GM18499 (cell line): ENCODE measurements at regions not wholly inside any gene's neighbourhood (a gene's known extent, or its start where the extent isn't known, plus 50 kb on each side); places are given as distances from the start of the nearest gene placed in this dataset.
"Not testable (repeated sequence)": the region's sequence is repeated elsewhere in the genome, so short reads cannot be mapped to it uniquely, and the experiment has no call there.

Source experiments
- ATAC-seq: cut with Tn5 transposase; IDR thresholded peaks from one replicate; pipeline ENCODE4 v1.9.1; 2021; ENCODE audit warnings: moderate number of reproducible peaks; ENCODE audit not compliant: insufficient read depth, unreplicated experiment

DNA sequence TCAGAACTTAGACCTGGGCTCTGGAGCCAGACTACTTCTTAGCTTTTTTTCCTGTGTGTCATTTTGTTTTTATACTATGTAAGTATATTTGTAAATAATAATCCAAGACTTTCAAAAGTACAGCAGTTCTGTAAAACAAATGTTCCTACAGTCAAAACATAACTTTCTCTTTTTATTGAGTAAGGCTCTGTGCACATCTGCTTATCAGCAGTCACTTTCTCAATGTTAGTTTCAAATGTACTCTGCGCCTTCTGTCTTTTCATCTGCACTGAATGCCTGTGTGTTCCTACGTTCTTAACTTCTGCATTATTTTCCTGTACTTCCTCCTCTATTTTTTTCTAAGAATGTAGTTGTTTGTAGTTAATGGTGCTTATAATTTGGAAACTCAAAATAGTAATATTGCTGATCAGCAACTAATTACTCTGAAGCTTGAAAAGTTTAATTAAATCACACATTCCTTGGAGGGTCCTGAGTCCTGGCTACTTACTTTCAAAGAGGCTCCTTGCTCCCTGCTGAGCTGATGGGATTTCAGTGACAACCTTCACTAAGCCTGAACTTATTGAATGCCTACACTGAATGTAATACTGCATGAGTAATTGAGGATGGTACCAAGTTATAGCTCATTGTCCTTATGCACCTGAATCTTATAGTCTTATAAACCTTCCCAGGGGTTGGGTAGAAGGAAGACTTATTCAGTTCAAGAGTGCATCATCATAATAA lies 329.9 kb downstream of the KCNJ2 start:
- no peak for ATAC-seq

DNA sequence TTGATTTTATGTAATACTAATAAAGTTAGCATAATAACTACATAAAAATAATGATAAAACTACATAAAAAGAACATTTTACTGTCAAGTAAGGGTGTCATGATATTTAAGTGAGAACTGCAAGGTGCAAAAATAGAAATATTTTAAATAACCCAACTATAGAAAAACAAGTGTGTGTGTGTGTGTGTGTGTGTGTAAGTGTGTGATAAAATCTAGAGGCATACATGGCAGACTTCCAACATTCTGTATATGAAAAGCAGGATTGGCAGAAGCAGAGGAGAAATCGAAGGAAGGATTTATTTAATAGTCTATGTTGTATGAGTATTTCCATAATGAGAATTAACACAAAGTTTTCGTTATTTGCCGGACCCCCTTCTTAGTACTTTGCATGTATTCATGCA lies 334.1 kb downstream of the KCNJ2 start:
- ATAC-seq, result no peak

DNA sequence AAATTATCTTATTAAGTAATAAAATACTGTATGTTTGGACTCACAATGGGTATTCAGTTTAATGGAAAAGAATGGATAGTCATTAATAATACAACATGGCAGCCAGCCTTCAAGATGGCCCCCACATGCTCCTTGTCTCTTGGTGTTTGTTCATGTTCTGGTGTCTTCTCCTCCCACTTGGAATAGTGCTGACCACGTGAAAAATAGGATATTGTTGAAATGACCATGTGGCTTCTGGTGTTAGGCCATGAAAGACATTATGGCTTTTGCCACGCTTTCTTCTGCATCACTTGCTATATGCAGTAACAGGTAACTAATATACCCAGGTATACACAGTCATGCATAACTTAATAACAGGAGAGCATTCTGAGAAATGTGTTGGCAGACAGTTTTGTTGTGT lies 341.0 kb downstream of the KCNJ2 start:
- ATAC-seq, result no peak

DNA sequence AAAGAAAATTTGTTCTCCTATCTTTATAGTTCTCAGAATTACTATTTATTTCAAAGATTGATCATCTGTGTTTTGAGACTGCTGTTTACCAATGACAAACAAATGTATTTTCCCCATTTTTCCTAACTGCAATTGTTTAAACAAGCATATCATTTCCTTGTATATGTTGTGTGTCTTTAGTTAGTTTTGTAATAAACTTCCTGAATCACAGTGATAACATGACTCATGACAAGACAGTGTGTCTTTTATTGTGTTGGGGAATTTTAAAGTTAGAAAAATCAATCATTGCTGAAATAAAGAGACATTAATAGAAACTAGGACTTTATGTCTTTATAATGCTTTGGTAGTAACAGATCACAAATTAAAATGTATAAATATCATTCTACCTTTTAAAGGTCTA lies 348.5 kb downstream of the KCNJ2 start:
- ATAC-seq, result no peak

DNA sequence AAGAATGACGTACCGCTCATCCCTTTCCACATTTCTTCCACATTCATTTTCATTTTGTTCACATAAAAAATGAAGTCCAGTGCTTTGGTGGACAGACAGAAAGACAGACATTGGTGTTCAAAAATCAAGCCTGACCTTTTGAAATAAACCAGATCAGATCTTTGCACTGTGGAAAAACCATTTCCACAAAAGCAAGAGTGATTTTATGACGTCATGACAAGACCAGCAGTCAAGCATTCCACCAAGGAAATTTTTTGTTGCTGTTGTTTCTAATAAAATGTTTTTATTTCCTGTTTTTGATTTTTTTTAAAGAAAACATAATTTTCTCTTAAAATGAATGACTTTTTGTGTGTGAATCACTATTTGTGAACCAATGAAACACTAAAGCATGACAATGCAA lies 350.0 kb downstream of the KCNJ2 start:
- ATAC-seq, result no peak

DNA sequence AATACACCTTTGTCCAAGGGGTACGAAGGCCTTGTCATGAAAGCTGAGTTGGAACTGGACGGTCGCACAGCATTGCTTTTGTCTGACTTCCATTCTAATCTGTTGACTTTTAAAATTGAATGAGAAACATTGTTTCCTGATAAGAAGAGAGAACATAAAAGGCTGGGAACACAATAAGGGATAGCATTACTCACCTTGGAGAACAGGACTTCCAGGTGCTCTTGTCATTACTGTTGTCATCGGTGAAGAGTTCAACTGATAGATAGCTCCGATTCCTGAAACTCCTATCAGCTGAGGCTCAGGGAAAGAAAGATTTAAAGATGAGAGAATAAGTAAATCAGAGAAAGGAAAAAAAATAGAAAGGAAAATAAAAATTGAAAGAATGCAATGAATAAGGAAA lies 351.1 kb downstream of the KCNJ2 start:
- no peak for ATAC-seq

DNA sequence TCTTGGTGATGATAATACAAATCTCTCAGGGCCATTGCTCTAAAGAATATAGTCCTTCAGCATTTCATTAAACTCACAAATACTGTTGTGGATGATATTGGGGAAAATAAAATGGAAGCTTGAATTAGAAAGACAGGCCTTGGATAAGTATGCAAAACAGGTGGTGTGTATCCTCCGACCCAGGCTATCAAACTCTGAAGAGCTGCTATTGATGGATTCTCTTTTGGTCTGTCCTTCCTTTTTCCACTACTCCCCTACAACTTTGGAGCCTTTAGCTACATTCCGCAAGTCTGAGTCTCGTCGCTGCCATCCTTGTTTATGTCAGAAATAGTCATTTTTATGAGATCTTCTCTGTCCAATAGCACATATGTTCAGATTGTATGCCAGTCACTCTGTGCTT lies 351.6 kb downstream of the KCNJ2 start:
- no peak for ATAC-seq

DNA sequence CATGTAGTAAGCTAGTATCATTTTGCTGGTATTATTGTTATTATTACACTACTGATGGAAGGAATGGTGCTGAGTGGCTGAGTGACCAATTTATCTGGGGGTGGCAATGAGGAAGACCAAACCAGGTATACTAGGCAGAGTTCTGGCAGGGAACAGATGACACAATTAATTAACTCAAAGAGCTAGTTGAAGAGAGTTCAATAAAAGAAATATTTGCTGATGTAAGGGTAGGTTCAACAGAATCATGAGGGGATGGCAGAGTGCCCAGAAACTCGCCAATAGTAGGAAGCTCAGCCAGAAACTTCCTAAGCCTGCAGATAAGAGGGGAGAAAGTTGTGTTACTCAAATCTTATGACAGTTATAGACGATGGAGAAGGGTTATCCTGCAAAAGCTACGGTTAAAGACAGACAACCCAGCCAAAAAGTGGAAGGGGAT lies 352.5 kb downstream of the KCNJ2 start:
- ATAC-seq, result no peak

DNA sequence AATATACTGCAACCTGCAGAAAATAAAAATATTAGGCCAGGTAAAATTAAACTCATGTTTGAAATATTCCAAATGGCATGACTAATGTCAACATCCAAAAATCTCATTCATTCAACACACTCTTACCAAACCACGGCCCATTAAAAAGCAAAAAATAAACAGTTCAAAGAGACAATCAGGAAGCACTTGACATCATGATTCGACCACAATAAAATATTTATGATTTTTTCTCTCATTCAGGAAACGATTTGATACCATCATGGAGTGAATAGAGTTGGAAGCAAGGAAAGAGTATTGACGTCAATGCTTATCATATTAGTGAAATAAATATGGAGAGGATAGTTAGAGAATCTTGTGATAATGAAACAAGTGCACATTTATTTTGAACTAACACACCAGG lies 354.1 kb downstream of the KCNJ2 start:
- ATAC-seq, result no peak

DNA sequence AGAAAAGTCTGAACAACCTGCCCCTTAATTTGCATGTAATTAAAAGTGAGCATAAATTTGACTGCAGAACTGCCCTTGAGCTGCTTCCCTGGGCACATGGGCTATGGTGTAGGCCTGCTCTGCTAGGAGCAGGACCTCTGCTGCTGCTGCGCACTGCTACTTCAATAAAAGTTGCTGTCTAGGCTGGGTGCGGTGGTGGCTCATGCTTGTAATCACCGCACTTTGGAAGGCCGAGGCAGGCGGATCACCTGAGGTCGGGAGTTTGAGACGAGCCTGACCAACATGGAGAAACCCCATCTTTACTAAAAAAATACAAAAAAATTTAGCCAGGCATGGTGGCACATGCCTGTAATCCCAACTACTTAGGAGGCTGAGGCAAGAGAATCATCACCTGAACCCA lies 355.7 kb downstream of the KCNJ2 start:
- not testable (repeated sequence) for ATAC-seq

DNA sequence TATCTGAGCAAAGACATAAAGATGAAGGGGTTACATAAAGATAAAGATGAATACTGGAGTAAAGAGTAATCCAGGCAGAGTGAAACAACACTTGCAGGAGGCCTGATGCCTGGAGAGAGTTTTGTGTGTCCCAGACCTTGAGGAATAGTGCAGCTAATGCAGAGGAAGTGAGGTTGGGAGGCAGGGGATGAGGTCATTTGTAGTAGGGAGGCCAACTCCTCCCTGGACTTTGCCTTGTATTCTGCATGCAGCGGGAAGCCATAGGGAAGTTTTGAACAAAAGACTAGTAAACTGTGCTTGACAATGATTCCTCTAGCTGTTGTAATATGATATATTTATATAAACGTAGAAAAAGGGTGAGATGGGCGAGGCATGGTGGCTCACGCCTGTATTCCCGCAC lies 356.6 kb downstream of the KCNJ2 start:
- ATAC-seq, result no peak

DNA sequence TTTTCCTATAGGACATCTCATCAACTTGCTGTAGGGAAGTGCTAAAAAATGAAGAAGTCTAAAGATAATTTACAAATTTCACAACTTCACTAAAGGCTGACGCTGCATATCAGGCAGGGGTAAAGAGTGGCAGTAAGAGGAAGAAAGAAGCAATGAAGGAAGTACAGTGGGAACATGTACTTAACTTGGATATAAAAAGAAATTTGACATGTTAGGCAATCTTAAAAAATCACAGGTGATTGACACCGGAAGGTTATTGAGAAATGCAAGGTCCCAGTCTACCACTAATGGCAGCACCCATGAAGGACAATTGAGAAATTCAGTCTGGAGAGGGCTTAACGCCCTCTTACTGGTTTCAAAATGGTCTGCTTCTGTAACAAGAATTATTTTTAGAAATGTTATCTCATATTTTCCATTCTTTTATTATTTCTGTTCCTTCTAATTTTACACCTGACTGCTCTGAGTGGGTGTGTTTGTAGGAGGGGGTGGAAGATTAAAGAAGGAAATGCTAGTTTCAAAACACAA lies 358.1 kb downstream of the KCNJ2 start:
- no peak for ATAC-seq

DNA sequence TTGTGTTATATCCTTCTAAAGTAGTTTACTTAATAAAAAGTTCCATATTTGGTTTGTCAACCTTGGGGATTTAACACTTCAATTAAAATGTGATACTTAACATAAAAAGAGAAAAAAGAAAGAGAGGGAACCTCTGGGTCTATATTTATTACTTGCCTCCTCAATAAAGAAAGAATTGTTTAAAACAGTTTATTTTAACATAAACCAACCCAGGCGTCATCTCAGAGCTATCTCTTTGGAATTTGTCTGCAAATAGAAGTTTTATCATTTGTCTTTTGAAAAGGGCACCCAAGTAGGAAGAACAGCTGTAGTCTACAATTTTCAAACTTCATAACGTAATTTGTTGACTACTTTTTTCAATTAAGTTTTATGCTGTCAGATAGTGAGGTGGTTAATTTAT lies 364.1 kb downstream of the KCNJ2 start:
- ATAC-seq, result no peak

DNA sequence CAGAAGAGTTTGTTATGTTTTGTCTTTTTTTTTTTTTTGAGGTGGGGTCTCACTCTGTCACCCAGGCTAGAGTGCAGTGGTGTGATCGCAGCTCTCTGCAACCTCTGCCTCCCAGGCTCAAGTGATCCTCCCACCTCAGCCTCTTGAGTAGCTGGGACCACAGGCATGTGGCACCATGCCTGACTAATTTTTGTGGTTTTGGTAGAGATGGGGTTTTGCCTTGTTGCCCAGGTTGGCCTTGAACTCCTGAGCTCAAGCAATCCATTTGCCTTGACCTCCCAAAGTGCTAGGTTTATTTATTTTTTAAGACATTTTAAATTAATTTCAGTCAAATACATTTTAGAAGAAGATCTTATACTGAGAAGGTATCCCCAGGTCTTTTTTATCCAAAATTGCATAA lies 366.7 kb downstream of the KCNJ2 start:
- ATAC-seq, result no peak

DNA sequence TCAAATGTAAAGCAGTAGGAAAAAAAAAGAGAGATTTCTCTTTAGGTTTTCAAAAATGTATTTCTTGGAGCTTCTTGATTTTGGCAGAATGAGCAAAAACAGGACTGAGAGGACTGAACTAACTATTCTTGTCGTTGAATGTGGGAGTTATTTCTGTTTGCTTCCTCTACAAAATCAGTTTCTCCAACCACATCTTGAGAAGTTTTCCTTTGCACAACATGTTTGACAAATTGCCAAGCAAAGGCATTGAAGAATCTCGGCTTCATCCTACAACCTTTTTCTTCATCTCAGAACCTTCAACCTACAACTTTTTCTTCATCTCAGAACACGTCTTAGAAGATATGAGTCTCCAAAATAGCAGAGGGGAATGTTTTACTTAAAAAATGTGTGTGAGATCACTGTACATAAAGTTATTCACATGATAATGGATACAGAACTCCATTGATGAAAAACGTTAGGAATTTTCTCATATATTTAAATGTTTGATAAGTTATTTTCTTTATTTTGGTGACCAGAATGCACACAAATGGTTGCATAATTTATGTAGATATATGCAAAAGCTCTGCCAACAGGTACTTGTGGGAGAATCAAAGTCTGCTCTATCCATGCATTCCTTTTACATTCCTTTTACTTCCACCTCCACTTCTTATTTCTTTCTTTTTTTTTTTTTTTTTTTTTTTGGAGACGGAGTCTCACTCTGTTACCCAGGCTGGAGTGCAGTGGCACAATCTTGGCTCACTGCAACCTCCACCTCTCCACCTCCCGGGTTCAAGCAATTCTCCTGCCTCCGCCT lies 370.0 kb downstream of the KCNJ2 start:
- ATAC-seq, result no peak

DNA sequence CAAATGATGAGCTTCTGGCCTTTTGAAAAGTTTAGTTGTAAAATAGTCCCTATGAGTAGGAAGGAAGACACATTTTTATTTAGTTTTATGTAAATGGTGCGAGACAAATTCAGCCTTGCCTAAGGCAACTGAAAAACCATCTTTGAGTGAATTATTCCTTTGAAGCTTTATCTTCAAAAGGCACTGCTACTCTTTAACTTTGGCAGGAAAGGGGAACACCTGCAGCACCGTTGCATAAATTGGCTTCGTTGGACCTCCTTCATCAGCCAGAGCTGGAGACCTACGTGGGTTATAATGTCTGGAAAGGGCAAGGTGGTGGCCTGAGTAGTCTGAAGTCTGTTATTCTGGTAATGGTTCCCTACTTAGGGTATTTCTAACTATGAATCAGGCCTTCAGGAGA lies 373.5 kb downstream of the KCNJ2 start:
- no peak for ATAC-seq

DNA sequence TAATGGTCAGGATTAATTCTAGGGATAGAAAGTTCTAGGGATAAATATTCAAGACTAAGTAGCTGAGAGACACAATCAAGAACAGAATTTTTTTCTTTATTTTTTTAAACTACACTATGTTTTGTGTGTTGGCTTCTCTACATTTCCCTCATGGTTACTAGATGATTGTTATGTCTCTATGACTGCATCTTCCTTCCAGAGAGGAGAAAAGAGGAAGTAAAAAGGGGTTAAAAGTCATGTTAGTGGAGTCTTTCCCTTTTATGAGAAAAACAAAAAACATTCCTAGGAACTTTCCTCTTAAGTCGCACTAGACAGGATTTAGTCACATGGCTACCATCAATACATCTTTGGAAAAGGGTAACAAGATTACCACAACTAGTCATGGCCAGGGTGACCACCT lies 375.0 kb downstream of the KCNJ2 start:
- no peak for ATAC-seq

DNA sequence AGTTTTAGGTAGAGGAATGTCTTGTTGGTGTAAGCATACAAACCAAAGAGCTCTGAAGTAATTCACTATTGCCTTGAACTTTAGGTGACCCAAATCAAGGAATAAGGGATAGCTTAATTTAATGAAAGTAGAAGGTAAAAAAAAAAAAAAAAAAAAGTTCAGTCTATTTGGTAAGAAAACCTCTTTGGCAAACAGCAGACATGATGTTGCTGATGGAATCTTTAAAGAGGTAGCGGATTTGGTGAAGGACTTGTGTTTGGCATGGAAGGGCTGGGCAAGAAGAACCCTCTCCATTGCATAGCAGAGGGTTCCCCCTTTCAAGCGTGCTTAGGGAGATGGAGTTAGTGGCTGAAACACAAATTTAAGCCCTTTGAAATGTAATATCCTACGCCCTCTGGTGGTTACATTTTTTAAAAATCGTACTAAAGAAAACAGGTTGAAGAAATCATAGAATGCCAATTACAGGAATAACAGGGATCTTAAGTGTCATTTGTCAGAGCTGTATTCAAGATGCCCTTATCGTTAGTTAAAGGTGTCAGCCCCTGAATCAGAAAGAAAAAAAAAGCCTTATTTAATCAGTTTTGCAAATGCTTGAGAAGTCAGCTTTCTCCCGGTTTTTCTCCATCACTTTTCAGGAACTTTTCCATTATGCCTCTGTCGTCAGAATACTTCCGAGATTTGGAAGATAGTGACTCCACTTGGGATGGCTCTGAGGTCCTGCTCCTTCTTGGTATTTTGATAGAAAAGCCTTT lies 383.1 kb downstream of the KCNJ2 start:
- ATAC-seq, result no peak

DNA sequence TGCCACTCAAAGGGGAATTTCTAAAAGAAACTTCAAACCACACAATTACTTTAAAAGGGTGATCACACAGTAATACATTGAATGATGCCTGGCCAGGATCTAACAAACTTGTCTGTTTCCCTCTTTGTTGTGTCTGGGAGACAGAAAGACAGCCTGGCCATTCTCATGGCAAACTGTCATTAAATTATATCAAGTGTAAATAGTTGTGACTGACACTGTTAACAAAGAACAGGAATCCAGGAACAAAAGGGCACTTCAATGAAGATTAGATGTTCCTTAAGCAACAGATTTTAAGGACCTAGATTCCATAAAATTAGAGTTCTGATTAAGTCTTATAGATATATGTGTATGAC lies 383.6 kb downstream of the KCNJ2 start:
- ATAC-seq, result no peak

DNA sequence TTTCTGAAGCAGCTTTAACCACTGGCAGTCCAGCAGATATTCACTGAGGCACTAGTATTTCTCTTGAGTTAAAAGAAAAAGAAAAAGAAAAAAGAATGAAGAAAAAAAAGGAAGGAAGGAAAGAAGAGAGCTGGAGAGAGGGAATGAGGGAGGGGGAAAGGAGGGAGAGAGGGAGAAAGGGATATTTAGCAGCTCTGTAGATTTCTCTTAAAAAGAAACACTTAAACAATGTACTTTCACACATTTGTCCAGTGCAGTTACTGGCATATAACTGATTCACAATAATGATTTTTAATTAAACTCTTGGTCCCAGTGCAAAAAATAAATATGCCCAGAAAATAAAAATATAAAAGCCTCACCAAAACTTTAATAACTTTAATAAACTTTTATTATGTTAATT lies 386.4 kb downstream of the KCNJ2 start:
- ATAC-seq, result no peak

DNA sequence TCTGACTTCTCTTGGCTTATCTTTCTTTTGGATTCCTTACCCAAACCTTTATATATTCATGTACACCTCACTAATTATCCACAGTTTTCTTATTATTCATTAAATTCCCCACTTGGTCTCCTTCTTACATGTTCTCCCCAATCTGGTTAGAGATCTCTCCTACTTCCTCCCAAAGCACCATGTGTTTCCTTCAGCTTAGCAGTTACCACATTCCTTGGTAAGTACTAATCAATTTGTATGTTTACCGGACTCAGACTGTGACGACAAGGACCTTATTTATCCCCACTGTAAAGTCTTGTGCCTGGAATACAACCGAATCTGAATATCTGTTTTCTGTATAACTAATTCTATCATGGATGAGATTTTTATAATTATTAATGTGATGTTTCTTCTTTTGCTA lies 389.5 kb downstream of the KCNJ2 start:
- no peak for ATAC-seq
